ENCODE measurements at regions not wholly inside any gene's neighbourhood (a gene's known extent, or its start where the extent isn't known, plus 50 kb on each side); places are given as distances from the start of the nearest gene placed in this dataset.
"Not testable (repeated sequence)": the region's sequence is repeated elsewhere in the genome, so short reads cannot be mapped to it uniquely, and the experiment has no call there.

- H3K27ac ChIP-seq (ENCODE audit: low read length); H3K4me1 ChIP-seq (ENCODE audit: control insufficient read depth, insufficient read depth, low read length); H3K9ac ChIP-seq (ENCODE audit: low read length in 2 of 2); H3K27me3 ChIP-seq (ENCODE audit: control insufficient read depth in 1 of 2, insufficient read depth in 2 of 2, low read length in 2 of 2); H3K4me3 ChIP-seq (ENCODE audit: low read length in 2 of 2); H3K36me3 ChIP-seq (ENCODE audit: control insufficient read depth in 2 of 2, insufficient read depth in 2 of 2, low read length in 2 of 2); H3K9me3 ChIP-seq (ENCODE audit: control insufficient read depth in 2 of 2, low read length in 2 of 2): not testable (repeated sequence)
Observed at GRCh38 chr6:137643210-137643609, 149.0 kb upstream of the OLIG3 start.

- H3K36me3 ChIP-seq (ENCODE audit: control insufficient read depth in 2 of 2, insufficient read depth in 2 of 2, low read length in 2 of 2); H3K27me3 ChIP-seq (ENCODE audit: control insufficient read depth in 1 of 2, insufficient read depth in 2 of 2, low read length in 2 of 2); H3K4me3 ChIP-seq (ENCODE audit: low read length in 2 of 2); H3K9ac ChIP-seq (ENCODE audit: low read length in 2 of 2); H3K27ac ChIP-seq (ENCODE audit: low read length); H3K4me1 ChIP-seq (ENCODE audit: control insufficient read depth, insufficient read depth, low read length); H3K9me3 ChIP-seq (ENCODE audit: control insufficient read depth in 2 of 2, low read length in 2 of 2): not testable (repeated sequence)
Observed at GRCh38 chr6:137643644-137644043, 149.4 kb upstream of the OLIG3 start.

DNA sequence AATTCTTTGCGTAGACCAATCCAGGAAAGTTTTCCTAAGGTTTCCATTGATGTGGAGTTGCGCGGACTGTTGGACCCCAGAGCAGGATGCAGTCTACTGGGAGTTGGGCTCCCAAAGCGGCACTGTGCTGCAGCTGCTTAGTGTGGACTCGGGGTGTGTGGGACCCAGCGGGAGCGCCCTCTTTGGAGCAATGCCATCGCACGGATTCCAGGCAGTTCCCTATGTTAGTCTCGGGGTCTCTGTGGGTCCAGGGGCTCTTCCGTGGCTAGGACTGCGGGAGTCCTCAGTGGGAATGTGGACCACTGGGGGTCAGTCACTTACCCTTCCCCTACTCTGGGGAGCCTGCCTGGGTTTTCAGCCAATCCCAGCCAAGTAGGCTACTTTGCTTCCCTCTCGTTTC is 151.7 kb upstream of the OLIG3 start:
- Histone ChIP-seq H3K9me3 (ENCODE audit: control insufficient read depth in 2 of 2, low read length in 2 of 2) (no peaks in the 10 kb centered on the region), H3K4me1 (ENCODE audit: control insufficient read depth, insufficient read depth, low read length) (no peaks in the 10 kb centered on the region), H3K27ac (ENCODE audit: low read length) (no peak overlapping the region), H3K4me3 (ENCODE audit: low read length in 2 of 2) (no peak overlapping the region), H3K27me3 (ENCODE audit: control insufficient read depth in 1 of 2, insufficient read depth in 2 of 2, low read length in 2 of 2) (no peaks in the 10 kb centered on the region), H3K9ac (ENCODE audit: low read length in 2 of 2) (no peak overlapping the region), H3K36me3 (ENCODE audit: control insufficient read depth in 2 of 2, insufficient read depth in 2 of 2, low read length in 2 of 2) (no peaks in the 10 kb centered on the region)

GRCh38 chr6:137646484-137646883 is 152.3 kb upstream of the OLIG3 start:
- H3K27ac ChIP-seq (ENCODE audit: low read length): no peak overlapping the region
- H3K9ac ChIP-seq (ENCODE audit: low read length in 2 of 2): no peak overlapping the region
- no peaks in the 10 kb centered on the region for H3K4me1 ChIP-seq (ENCODE audit: control insufficient read depth, insufficient read depth, low read length)
- H3K4me3 ChIP-seq (ENCODE audit: low read length in 2 of 2): no peak overlapping the region
- no peaks in the 10 kb centered on the region for H3K36me3 ChIP-seq (ENCODE audit: control insufficient read depth in 2 of 2, insufficient read depth in 2 of 2, low read length in 2 of 2)
- H3K9me3 ChIP-seq (ENCODE audit: control insufficient read depth in 2 of 2, low read length in 2 of 2): no peaks in the 10 kb centered on the region
- no peaks in the 10 kb centered on the region for H3K27me3 ChIP-seq (ENCODE audit: control insufficient read depth in 1 of 2, insufficient read depth in 2 of 2, low read length in 2 of 2)

DNA sequence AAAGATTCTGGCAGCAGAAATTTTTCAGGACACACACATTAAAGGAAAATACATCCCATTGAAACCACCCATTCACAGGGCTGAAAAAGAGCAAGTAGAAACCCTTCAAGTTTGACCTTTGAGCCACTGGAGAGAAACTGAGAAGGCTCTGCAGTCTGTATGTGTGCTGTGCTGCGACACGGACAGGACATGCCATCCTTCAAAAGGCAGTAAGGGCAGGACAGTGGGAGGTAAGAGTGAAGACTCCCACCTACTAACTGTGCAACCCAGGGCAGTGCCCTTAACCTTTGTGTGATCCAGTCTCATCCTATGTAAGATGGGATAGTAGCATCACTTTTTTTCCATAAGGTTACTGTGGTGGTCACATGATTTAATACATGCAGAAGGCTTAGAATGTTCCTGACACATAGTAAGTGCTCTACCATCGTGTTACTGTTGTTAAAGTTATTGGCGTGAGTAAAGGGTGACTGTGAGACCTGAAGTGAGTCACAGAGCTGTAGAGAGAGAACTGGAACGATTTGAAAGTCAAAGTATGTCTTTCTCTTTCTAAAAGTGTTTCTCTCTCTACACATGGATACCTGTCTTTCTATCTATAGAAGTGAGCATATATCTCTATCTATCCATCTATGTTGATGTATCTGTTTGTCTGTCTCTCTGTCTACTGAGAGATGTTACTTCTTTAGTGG is 153.7 kb upstream of the OLIG3 start:
- Histone ChIP-seq H3K4me3 (ENCODE audit: low read length in 2 of 2) (no peak overlapping the region), H3K9ac (ENCODE audit: low read length in 2 of 2) (no peak overlapping the region), H3K27me3 (ENCODE audit: control insufficient read depth in 1 of 2, insufficient read depth in 2 of 2, low read length in 2 of 2) (no peaks in the 10 kb centered on the region), H3K9me3 (ENCODE audit: control insufficient read depth in 2 of 2, low read length in 2 of 2) (peaks cover 0 to 2% of the 10 kb centered on the region in 2 donors), H3K27ac (ENCODE audit: low read length) (no peak overlapping the region), H3K4me1 (ENCODE audit: control insufficient read depth, insufficient read depth, low read length) (no peaks in the 10 kb centered on the region), H3K36me3 (ENCODE audit: control insufficient read depth in 2 of 2, insufficient read depth in 2 of 2, low read length in 2 of 2) (no peaks in the 10 kb centered on the region)

GRCh38 chr6:137650720-137651119 is 156.5 kb upstream of the OLIG3 start:
- Histone ChIP-seq H3K4me3 (ENCODE audit: low read length in 2 of 2) (no peak overlapping the region), H3K4me1 (ENCODE audit: control insufficient read depth, insufficient read depth, low read length) (no peaks in the 10 kb centered on the region), H3K36me3 (ENCODE audit: control insufficient read depth in 2 of 2, insufficient read depth in 2 of 2, low read length in 2 of 2) (no peaks in the 10 kb centered on the region), H3K27ac (ENCODE audit: low read length) (no peak overlapping the region), H3K9ac (ENCODE audit: low read length in 2 of 2) (no peak overlapping the region), H3K9me3 (ENCODE audit: control insufficient read depth in 2 of 2, low read length in 2 of 2) (peaks cover 3 to 5% of the 10 kb centered on the region in 2 donors), H3K27me3 (ENCODE audit: control insufficient read depth in 1 of 2, insufficient read depth in 2 of 2, low read length in 2 of 2) (no peaks in the 10 kb centered on the region)

DNA sequence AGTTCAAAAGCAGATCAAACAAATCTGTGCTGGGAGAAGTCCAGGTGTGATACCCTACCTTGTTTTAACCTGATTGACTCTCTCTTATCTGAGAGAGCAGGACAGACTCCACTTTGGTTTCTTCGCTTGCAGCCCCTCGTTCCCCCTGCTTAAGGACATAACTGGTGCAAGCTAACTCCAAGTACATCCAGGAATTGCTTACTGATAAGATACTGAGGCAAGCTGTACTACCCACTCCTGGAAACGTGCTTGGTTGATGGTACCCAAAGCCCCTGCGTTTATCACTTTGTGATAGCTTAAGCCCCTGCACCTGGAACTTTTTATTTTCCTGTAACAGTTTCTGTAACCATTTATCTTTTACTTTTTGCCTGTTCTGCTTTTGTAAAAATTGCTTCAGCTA is 157.0 kb upstream of the OLIG3 start:
- H3K27ac ChIP-seq (ENCODE audit: low read length): no peak overlapping the region
- peaks cover 3 to 5% of the 10 kb centered on the region in 2 donors for H3K9me3 ChIP-seq (ENCODE audit: control insufficient read depth in 2 of 2, low read length in 2 of 2)
- no peak overlapping the region for H3K4me3 ChIP-seq (ENCODE audit: low read length in 2 of 2)
- no peaks in the 10 kb centered on the region for H3K27me3 ChIP-seq (ENCODE audit: control insufficient read depth in 1 of 2, insufficient read depth in 2 of 2, low read length in 2 of 2)
- H3K4me1 ChIP-seq (ENCODE audit: control insufficient read depth, insufficient read depth, low read length): no peaks in the 10 kb centered on the region
- no peak overlapping the region for H3K9ac ChIP-seq (ENCODE audit: low read length in 2 of 2)
- H3K36me3 ChIP-seq (ENCODE audit: control insufficient read depth in 2 of 2, insufficient read depth in 2 of 2, low read length in 2 of 2): no peaks in the 10 kb centered on the region

DNA sequence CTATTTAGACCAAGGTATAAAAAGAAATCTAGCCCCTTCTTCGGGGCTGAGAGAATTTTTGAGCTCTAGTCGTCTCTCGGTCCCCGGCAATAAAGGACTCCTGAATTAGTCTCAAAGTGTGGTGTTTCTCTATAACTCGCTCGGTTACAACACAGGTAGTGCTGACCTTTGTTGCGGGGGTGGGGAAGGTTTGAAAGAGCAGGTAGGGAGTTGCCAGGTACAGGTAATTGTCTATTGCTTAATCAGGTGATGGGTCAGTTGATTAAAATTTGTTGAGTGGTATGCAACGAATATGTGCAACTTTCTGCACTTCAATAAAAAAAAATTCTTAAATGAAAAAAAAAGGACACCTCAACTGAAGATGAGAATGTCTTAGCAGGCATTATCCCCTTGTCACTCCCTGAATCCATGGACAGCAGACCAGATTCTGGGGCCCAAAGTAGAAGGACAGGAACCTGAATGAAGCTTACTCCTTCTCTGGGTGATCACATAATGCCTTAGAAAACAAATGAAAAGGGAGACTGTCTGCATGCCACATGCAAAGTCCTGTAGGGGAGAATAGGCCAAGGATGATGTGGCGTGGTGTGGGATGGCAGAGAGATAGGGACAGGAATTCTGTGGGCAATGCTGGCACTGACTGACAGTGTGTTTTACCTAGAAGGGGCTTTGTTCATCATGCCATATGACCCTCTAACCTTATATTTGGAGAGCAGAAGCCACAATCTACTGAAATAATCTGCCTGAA is 157.6 kb upstream of the OLIG3 start:
- Histone ChIP-seq H3K27ac (ENCODE audit: low read length) (no peak overlapping the region), H3K4me1 (ENCODE audit: control insufficient read depth, insufficient read depth, low read length) (no peaks in the 10 kb centered on the region), H3K9ac (ENCODE audit: low read length in 2 of 2) (no peak overlapping the region), H3K4me3 (ENCODE audit: low read length in 2 of 2) (no peak overlapping the region), H3K9me3 (ENCODE audit: control insufficient read depth in 2 of 2, low read length in 2 of 2) (peaks cover 3 to 5% of the 10 kb centered on the region in 2 donors), H3K36me3 (ENCODE audit: control insufficient read depth in 2 of 2, insufficient read depth in 2 of 2, low read length in 2 of 2) (no peaks in the 10 kb centered on the region), H3K27me3 (ENCODE audit: control insufficient read depth in 1 of 2, insufficient read depth in 2 of 2, low read length in 2 of 2) (no peaks in the 10 kb centered on the region)

DNA sequence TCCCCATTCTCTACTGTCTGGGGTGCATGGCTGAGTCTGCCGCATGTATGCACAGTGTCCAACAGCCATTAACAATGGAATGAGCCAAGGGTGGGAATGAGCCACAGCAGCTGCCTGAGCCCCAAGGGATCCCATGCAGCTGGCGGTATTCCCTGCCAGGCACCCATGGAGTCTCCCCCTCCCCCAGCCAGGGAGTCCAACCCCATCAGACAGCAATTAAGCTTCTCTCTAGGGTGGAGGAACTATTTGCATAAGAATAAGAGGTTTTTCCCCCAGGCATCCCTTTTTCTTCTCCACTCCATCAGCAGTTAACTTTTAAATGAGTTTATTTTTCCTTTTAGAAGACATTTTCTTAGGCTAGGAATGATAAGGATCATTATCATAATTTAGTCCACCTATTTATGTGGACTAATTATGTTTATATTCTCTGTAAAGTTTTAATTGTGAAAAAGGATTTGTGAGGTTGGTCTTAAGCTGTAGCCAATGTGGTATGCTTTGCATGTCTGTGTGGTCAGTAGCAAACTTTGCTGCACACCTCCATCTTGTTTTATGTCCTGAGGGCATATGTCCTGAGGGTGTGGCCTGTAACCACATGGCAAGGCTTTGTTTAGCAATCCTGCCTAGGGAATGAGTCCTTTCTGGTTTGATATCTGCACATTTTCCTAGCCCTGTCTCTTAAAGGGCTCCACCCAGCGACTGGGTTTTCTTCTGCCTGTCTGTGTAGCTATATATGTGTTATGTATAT is 158.9 kb upstream of the OLIG3 start:
- Histone ChIP-seq H3K4me3 (ENCODE audit: low read length in 2 of 2) (no peak overlapping the region), H3K9me3 (ENCODE audit: control insufficient read depth in 2 of 2, low read length in 2 of 2) (peaks cover 3 to 5% of the 10 kb centered on the region in 2 donors), H3K27ac (ENCODE audit: low read length) (no peak overlapping the region), H3K27me3 (ENCODE audit: control insufficient read depth in 1 of 2, insufficient read depth in 2 of 2, low read length in 2 of 2) (no peaks in the 10 kb centered on the region), H3K36me3 (ENCODE audit: control insufficient read depth in 2 of 2, insufficient read depth in 2 of 2, low read length in 2 of 2) (no peaks in the 10 kb centered on the region), H3K9ac (ENCODE audit: low read length in 2 of 2) (no peak overlapping the region), H3K4me1 (ENCODE audit: control insufficient read depth, insufficient read depth, low read length) (no peaks in the 10 kb centered on the region)

DNA sequence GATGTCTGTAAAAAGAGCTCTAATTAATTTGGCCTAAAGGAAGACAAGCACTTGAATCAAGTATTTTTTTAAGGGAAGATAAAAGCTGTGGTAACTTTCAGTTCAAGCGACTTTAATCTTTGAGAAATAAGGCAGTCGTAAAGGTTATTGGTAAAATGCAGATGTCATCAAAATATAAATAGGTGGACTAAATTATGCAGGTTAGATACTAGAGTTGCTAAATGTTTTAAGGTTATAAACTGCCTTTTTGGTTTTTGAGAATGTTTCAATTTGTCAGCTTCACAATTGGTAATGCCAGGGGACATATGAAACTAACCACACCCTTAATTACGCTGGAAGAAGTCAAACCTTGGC is 159.5 kb upstream of the OLIG3 start:
- no peak overlapping the region for H3K4me3 ChIP-seq (ENCODE audit: low read length in 2 of 2)
- H3K9me3 ChIP-seq (ENCODE audit: control insufficient read depth in 2 of 2, low read length in 2 of 2): peaks cover 3 to 5% of the 10 kb centered on the region in 2 donors
- no peak overlapping the region for H3K27ac ChIP-seq (ENCODE audit: low read length)
- no peak overlapping the region for H3K9ac ChIP-seq (ENCODE audit: low read length in 2 of 2)
- H3K36me3 ChIP-seq (ENCODE audit: control insufficient read depth in 2 of 2, insufficient read depth in 2 of 2, low read length in 2 of 2): no peaks in the 10 kb centered on the region
- no peaks in the 10 kb centered on the region for H3K4me1 ChIP-seq (ENCODE audit: control insufficient read depth, insufficient read depth, low read length)
- H3K27me3 ChIP-seq (ENCODE audit: control insufficient read depth in 1 of 2, insufficient read depth in 2 of 2, low read length in 2 of 2): no peaks in the 10 kb centered on the region

Measured in stomach smooth muscle (tissue), 2 donors.